NK-92 treated with Interleukin-12 subunit alpha and Interleukin-12 subunit beta, amount 100 ng/mL, for 24 hours (cell line): ENCODE measurements at regions not wholly inside any gene's neighbourhood (a gene's known extent, or its start where the extent isn't known, plus 50 kb on each side); places are given as distances from the start of the nearest gene placed in this dataset.
"Not testable (repeated sequence)": the region's sequence is repeated elsewhere in the genome, so short reads cannot be mapped to it uniquely, and the experiment has no call there.

Experiments
- DNase-seq: peaks from one replicate; lab custom pipeline; 2025; lab: John Stamatoyannopoulos, UW

GRCh38 chr10:90180886-90181691 lies 479.7 kb downstream of the KIF20B start:
- no peak for DNase-seq

GRCh38 chr10:90192825-90193224 lies 491.4 kb downstream of the KIF20B start:
- no peak for DNase-seq

GRCh38 chr10:90193240-90193985 lies 492.0 kb downstream of the KIF20B start:
- DNase-seq: no peak

GRCh38 chr10:90195288-90195840 lies 494.0 kb downstream of the KIF20B start:
- DNase-seq: no peak

- DNase-seq: no peak
Measured at GRCh38 chr10:90197766-90198165, 496.4 kb downstream of the KIF20B start.

GRCh38 chr10:90199093-90199492 lies 497.7 kb downstream of the KIF20B start:
- DNase-seq: no peak

GRCh38 chr10:90199513-90199912 lies 498.1 kb downstream of the KIF20B start:
- no peak for DNase-seq

- DNase-seq: no peak
Measured at GRCh38 chr10:90204131-90204955, 503.0 kb downstream of the KIF20B start.

- no peak for DNase-seq
Measured at GRCh38 chr10:90204956-90205314, 503.5 kb downstream of the KIF20B start.

- DNase-seq: no peak
Measured at GRCh38 chr10:90205340-90205739, 503.9 kb downstream of the KIF20B start.

- DNase-seq: no peak
Measured at GRCh38 chr10:90213346-90213745, 512.0 kb downstream of the KIF20B start.

GRCh38 chr10:90218846-90219245 lies 517.5 kb downstream of the KIF20B start:
- no peak for DNase-seq

GRCh38 chr10:90222372-90222771 lies 521.0 kb downstream of the KIF20B start:
- DNase-seq: no peak

GRCh38 chr10:90222939-90223338 lies 521.5 kb downstream of the KIF20B start:
- no peak for DNase-seq

GRCh38 chr10:90224791-90225566 lies 523.6 kb downstream of the KIF20B start:
- no peak for DNase-seq

- DNase-seq: no peak
Measured at GRCh38 chr10:90226517-90226916, 525.1 kb downstream of the KIF20B start.

- DNase-seq: no peak
Measured at GRCh38 chr10:90227217-90227656, 525.8 kb downstream of the KIF20B start.

GRCh38 chr10:90227786-90228185 lies 526.4 kb downstream of the KIF20B start:
- no peak for DNase-seq

GRCh38 chr10:90229486-90229885 lies 528.1 kb downstream of the KIF20B start:
- DNase-seq: no peak

GRCh38 chr10:90233805-90234204 lies 532.4 kb downstream of the KIF20B start:
- not testable (repeated sequence) for DNase-seq

GRCh38 chr10:90245623-90246022 lies 544.2 kb downstream of the KIF20B start:
- no peak for DNase-seq
